ENCODE measurements at regions not wholly inside any gene's neighbourhood (a gene's known extent, or its start where the extent isn't known, plus 50 kb on each side); places are given as distances from the start of the nearest gene placed in this dataset.

DNA sequence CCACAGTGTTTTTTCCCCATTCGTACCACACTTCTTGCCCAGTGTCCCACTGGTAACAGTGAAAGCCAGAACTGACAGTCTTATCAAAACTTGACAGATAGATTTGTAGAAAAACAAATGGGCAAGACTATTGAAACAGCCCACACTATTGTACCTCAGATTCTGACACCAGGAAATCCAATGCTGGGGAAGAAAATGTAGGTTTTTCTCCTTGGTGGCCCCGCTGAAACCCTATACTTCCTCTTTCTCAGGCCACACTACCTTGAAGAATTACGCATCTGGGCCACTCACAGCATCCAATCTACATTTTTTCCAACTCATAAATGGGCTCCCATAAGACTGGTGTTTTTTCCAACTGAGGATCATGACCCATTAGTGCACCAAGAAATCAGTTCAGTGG lies 90.9 kb upstream of the HDDC2 start:
- no peaks in the 10 kb centered on the region for H3K4me1 ChIP-seq
- no peak overlapping the region for H3K27ac ChIP-seq
- no peaks in the 10 kb centered on the region for H3K9me3 ChIP-seq
- TF ChIP-seq POLR2A (IDR thresholded peaks at IDR 0.05), result no peak
- TF ChIP-seq, protein P1, sequence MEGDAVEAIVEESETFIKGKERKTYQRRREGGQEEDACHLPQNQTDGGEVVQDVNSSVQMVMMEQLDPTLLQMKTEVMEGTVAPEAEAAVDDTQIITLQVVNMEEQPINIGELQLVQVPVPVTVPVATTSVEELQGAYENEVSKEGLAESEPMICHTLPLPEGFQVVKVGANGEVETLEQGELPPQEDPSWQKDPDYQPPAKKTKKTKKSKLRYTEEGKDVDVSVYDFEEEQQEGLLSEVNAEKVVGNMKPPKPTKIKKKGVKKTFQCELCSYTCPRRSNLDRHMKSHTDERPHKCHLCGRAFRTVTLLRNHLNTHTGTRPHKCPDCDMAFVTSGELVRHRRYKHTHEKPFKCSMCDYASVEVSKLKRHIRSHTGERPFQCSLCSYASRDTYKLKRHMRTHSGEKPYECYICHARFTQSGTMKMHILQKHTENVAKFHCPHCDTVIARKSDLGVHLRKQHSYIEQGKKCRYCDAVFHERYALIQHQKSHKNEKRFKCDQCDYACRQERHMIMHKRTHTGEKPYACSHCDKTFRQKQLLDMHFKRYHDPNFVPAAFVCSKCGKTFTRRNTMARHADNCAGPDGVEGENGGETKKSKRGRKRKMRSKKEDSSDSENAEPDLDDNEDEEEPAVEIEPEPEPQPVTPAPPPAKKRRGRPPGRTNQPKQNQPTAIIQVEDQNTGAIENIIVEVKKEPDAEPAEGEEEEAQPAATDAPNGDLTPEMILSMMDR (IDR thresholded peaks at IDR 0.05), result no peak
- no peak overlapping the region for H3K4me3 ChIP-seq
- no peaks in the 10 kb centered on the region for H3K36me3 ChIP-seq
- intact Hi-C loops (cut with DNase I), result no loop called here
- 76 to 92% methylated on average over 3 of the region's 3 CpGs for WGBS, 2 donors
- DNase-seq, result no peak
- no peaks in the 10 kb centered on the region for H3K27me3 ChIP-seq

DNA sequence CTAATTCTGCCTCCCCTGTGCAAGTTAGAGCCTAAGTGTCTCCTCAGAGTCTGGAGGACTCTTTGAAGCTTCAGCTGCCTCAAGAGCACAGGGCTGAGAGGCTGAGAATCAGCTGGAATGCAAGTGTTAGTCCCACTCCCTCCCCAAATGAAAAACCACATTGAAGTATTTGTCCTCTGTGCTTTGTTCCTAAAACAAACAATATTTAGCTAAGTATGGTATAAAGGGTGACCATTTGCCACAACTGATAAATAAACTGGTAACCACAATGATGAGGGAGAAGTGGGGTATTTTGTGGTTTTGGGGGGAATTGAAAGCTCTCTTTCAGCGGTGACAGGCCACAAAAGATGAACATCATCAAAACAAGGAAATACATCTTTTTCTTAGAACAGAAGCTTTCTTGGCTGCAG lies 91.7 kb upstream of the HDDC2 start:
- no peak for TF ChIP-seq POLR2A (IDR thresholded peaks at IDR 0.05)
- TF ChIP-seq, protein P1 (IDR thresholded peaks at IDR 0.05), result no peak
- WGBS, 2 donors, result 43 to 54% methylated on average over 1 of the region's 1 CpG

DNA sequence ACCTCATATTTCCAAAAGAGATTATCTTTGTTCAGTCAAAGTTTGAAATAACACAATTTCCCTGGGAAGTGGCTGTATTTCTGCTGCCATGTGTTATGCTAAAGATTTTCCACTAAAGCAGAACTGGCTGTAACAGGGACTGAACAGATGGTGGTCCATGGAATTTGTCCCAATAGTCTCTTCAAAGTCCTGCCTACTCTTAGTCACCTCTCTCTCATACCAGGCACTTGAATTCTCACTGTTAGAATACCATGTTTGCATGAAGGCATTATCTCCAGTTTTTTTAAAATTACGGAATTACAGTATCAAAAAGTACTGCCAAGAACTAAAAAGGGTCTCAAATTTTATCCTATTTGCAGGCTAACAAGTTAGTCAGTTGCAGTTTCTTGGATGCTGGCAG lies 105.0 kb upstream of the HDDC2 start:
- 79 to 100% methylated on average over 1 of the region's 1 CpG for WGBS, 2 donors
- intact Hi-C loops (cut with DNase I), result no loop called here
- H3K9me3 ChIP-seq, result no peaks in the 10 kb centered on the region
- no peaks in the 10 kb centered on the region for H3K27me3 ChIP-seq
- H3K4me3 ChIP-seq, result no peak overlapping the region
- DNase-seq, result no peak
- no peaks in the 10 kb centered on the region for H3K36me3 ChIP-seq
- TF ChIP-seq, protein P1 (IDR thresholded peaks at IDR 0.05), result no peak
- no peak for TF ChIP-seq POLR2A (IDR thresholded peaks at IDR 0.05)
- H3K27ac ChIP-seq, result no peak overlapping the region
- H3K4me1 ChIP-seq, result no peaks in the 10 kb centered on the region

More for the DNA sequence above, 91.7 kb upstream of the HDDC2 start:
- intact Hi-C loops (cut with DNase I), result no loop called here
- Histone ChIP-seq H3K9me3 (no peaks in the 10 kb centered on the region), H3K4me1 (no peaks in the 10 kb centered on the region), H3K27ac (no peak overlapping the region), H3K27me3 (no peaks in the 10 kb centered on the region), H3K4me3 (no peak overlapping the region), H3K36me3 (no peaks in the 10 kb centered on the region)
- no peak for DNase-seq

DNA sequence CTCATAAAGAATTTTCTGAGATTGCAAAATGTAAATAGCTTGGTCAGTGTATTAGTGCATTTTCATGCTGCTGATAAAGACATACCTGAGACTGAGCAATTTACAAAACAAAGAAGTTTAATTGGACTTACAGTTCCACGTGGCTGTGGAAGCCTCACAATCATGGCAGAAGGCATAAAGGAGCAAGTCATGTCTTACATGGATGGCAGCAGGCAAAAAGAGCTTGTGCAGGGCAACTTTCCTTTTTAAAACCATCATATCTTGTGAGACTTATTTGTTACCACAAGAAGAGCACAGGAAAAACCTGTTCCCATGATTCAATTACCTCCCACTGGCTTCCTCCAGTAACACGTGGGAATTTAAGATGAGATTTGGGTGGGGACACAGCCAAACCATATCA lies 112.7 kb upstream of the HDDC2 start:
- Histone ChIP-seq H3K4me1 (no peaks in the 10 kb centered on the region), H3K36me3 (no peaks in the 10 kb centered on the region), H3K4me3 (no peak overlapping the region), H3K27ac (no peak overlapping the region), H3K27me3 (no peaks in the 10 kb centered on the region), H3K9me3 (no peaks in the 10 kb centered on the region)
- WGBS, 2 donors, result 52 to 61% methylated on average over 2 of the region's 2 CpGs
- DNase-seq, result no peak
- TF ChIP-seq, protein P1 (IDR thresholded peaks at IDR 0.05), result no peak
- TF ChIP-seq POLR2A (IDR thresholded peaks at IDR 0.05), result no peak
- intact Hi-C loops (cut with DNase I), result no loop called here

DNA sequence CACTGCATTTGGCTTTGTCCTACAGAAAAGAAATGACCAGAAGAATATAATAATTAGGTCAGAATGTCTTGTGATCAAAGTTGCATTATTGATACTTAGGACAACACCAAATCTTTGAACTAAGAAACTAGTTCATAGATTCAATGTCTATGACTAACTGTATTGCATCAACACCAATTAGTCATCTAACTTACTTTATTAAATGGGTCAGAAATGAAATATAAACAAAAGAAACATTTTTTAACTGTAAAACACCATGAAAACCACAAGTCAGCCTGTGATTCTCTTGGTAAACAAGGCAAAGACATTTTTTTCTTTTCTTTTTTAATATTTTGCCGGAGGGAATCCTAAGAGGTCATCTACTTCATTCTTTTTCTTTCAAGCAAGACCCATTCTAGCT lies 114.1 kb upstream of the HDDC2 start:
- H3K4me1 ChIP-seq, result no peaks in the 10 kb centered on the region
- TF ChIP-seq, protein P1 (IDR thresholded peaks at IDR 0.05), result no peak
- intact Hi-C loops (cut with DNase I), result no loop called here
- no peak overlapping the region for H3K4me3 ChIP-seq
- no peak overlapping the region for H3K27ac ChIP-seq
- no peaks in the 10 kb centered on the region for H3K36me3 ChIP-seq
- no peaks in the 10 kb centered on the region for H3K9me3 ChIP-seq
- WGBS, 2 donors, result 29 to 52% methylated on average over 1 of the region's 1 CpG
- no peak for DNase-seq
- no peaks in the 10 kb centered on the region for H3K27me3 ChIP-seq
